ENCODE measurements at regions not wholly inside any gene's neighbourhood (a gene's known extent, or its start where the extent isn't known, plus 50 kb on each side); places are given as distances from the start of the nearest gene placed in this dataset.

GRCh38 chr13:111994578-111994977 lies 72.4 kb upstream of the SOX1 start:
- peaks cover 0 to 4% (median 0%) of the 10 kb centered on the region in 3 donors for H3K9me3 ChIP-seq
- no peak for ATAC-seq

GRCh38 chr13:111999352-111999751 lies 67.6 kb upstream of the SOX1 start:
- Histone ChIP-seq H3K36me3 (no peaks in the 10 kb centered on the region), H3K4me3 (no peak overlapping the region), H3K27ac (no peak overlapping the region), H3K9me3 (no peaks in the 10 kb centered on the region), H3K27me3 (peaks cover 0 to 3% (median 0%) of the 10 kb centered on the region in 3 donors), H3K4me1 (no peaks in the 10 kb centered on the region)
- no peak for DNase-seq
- no peak for TF ChIP-seq POLR2A (IDR thresholded peaks at IDR 0.05)
- TF ChIP-seq CTCF (IDR thresholded peaks at IDR 0.05 in 4 of 5, conservative IDR thresholded peaks at IDR 0.05 in 1 of 5), result no peak
- intact Hi-C loops (cut with DNase I; ENCODE audit: low total_unique reads), result no loop called here
- in situ Hi-C loops (cut with MboI; ENCODE audit: low sequenced_read_pairs in 4 of 4), result no loop called here
- ATAC-seq, result no peak

More at GRCh38 chr13:111994578-111994977, 72.4 kb upstream of the SOX1 start:
- H3K36me3 ChIP-seq, result no peaks in the 10 kb centered on the region
- H3K4me1 ChIP-seq, result no peaks in the 10 kb centered on the region
- no peak for DNase-seq
- in situ Hi-C loops (cut with MboI; ENCODE audit: low sequenced_read_pairs in 4 of 4) (no loop called here), intact Hi-C loops (cut with DNase I; ENCODE audit: low total_unique reads) (no loop called here)
- H3K4me3 ChIP-seq, result no peak overlapping the region
- H3K27me3 ChIP-seq, result no peaks in the 10 kb centered on the region
- TF ChIP-seq POLR2A (IDR thresholded peaks at IDR 0.05), result no peak
- TF ChIP-seq CTCF (IDR thresholded peaks at IDR 0.05 in 4 of 5, conservative IDR thresholded peaks at IDR 0.05 in 1 of 5), result no peak
- no peak overlapping the region for H3K27ac ChIP-seq

GRCh38 chr13:112000888-112001287 lies 66.1 kb upstream of the SOX1 start:
- no peaks in the 10 kb centered on the region for H3K9me3 ChIP-seq
- H3K4me1 ChIP-seq, result no peaks in the 10 kb centered on the region
- in situ Hi-C loops (cut with MboI; ENCODE audit: low sequenced_read_pairs in 4 of 4) (no loop called here), intact Hi-C loops (cut with DNase I; ENCODE audit: low total_unique reads) (no loop called here)
- TF ChIP-seq POLR2A (IDR thresholded peaks at IDR 0.05) (no peak), CTCF (IDR thresholded peaks at IDR 0.05 in 4 of 5, conservative IDR thresholded peaks at IDR 0.05 in 1 of 5) (no peak)
- H3K36me3 ChIP-seq, result no peaks in the 10 kb centered on the region
- no peak overlapping the region for H3K4me3 ChIP-seq
- DNase-seq (no peak), ATAC-seq (no peak)
- peaks cover 0 to 4% (median 0%) of the 10 kb centered on the region in 3 donors for H3K27me3 ChIP-seq
- H3K27ac ChIP-seq, result no peak overlapping the region

GRCh38 chr13:112001571-112001970 lies 65.4 kb upstream of the SOX1 start:
- no peak for DNase-seq
- intact Hi-C loops (cut with DNase I; ENCODE audit: low total_unique reads) (no loop called here), in situ Hi-C loops (cut with MboI; ENCODE audit: low sequenced_read_pairs in 4 of 4) (no loop called here)
- no peaks in the 10 kb centered on the region for H3K4me1 ChIP-seq
- H3K36me3 ChIP-seq, result no peaks in the 10 kb centered on the region
- no peak overlapping the region for H3K27ac ChIP-seq
- H3K9me3 ChIP-seq, result no peaks in the 10 kb centered on the region
- no peak for ATAC-seq
- TF ChIP-seq CTCF (IDR thresholded peaks at IDR 0.05 in 4 of 5, conservative IDR thresholded peaks at IDR 0.05 in 1 of 5) (no peak), POLR2A (IDR thresholded peaks at IDR 0.05) (no peak)
- peaks cover 0 to 4% (median 0%) of the 10 kb centered on the region in 3 donors for H3K27me3 ChIP-seq
- H3K4me3 ChIP-seq, result no peak overlapping the region

- H3K4me3 ChIP-seq, result no peak overlapping the region
- in situ Hi-C loops (cut with MboI; ENCODE audit: low sequenced_read_pairs in 4 of 4), result no loop called here
- peaks cover 0 to 4% (median 0%) of the 10 kb centered on the region in 3 donors for H3K27me3 ChIP-seq
- no peaks in the 10 kb centered on the region for H3K36me3 ChIP-seq
- H3K4me1 ChIP-seq, result no peaks in the 10 kb centered on the region
- intact Hi-C loops (cut with DNase I; ENCODE audit: low total_unique reads), result no loop called here
- ATAC-seq (no peak), DNase-seq (no peak)
- no peaks in the 10 kb centered on the region for H3K9me3 ChIP-seq
- no peak for TF ChIP-seq POLR2A (IDR thresholded peaks at IDR 0.05)
- TF ChIP-seq CTCF (IDR thresholded peaks at IDR 0.05 in 4 of 5, conservative IDR thresholded peaks at IDR 0.05 in 1 of 5), result no peak
- no peak overlapping the region for H3K27ac ChIP-seq
Observed at GRCh38 chr13:112003396-112003795, 63.6 kb upstream of the SOX1 start.

Data from gastrocnemius medialis (tissue), 4 donors.